ENCODE measurements at regions not wholly inside any gene's neighbourhood (a gene's known extent, or its start where the extent isn't known, plus 50 kb on each side); places are given as distances from the start of the nearest gene placed in this dataset.

DNA sequence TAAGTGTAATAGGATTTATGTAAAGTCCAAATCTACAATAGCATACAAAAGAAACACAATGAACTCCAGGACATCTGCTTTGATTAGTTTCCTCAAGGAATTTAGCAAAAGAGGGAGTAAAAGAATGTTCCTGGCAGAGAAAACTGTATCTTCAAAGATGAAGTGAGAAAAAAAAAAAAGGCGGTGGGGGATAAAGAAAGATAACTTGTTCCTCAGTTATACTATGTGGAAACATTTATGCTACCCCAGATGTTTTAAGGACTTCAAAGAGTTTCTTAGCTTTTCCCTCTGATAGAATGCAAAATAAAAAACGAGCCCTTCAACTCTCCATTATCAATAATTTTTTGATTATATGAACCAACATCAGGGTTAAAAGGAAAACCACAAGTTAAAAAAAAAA is 908.9 kb upstream of the ADGRL2 start:
- TF ChIP-seq, protein P1, sequence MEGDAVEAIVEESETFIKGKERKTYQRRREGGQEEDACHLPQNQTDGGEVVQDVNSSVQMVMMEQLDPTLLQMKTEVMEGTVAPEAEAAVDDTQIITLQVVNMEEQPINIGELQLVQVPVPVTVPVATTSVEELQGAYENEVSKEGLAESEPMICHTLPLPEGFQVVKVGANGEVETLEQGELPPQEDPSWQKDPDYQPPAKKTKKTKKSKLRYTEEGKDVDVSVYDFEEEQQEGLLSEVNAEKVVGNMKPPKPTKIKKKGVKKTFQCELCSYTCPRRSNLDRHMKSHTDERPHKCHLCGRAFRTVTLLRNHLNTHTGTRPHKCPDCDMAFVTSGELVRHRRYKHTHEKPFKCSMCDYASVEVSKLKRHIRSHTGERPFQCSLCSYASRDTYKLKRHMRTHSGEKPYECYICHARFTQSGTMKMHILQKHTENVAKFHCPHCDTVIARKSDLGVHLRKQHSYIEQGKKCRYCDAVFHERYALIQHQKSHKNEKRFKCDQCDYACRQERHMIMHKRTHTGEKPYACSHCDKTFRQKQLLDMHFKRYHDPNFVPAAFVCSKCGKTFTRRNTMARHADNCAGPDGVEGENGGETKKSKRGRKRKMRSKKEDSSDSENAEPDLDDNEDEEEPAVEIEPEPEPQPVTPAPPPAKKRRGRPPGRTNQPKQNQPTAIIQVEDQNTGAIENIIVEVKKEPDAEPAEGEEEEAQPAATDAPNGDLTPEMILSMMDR (IDR thresholded peaks at IDR 0.05; ENCODE audit: insufficient read depth, low read length) = no peak
- TF ChIP-seq POLR2AphosphoS5 (IDR thresholded peaks at IDR 0.05; ENCODE audit: low read depth) (no peak), SPI1 (IDR thresholded peaks at IDR 0.05; ENCODE audit: borderline replicate concordance, low read depth) (no peak), GABPA (IDR thresholded peaks at IDR 0.05; ENCODE audit: low read depth) (no peak)
- TF ChIP-seq, protein P2, sequence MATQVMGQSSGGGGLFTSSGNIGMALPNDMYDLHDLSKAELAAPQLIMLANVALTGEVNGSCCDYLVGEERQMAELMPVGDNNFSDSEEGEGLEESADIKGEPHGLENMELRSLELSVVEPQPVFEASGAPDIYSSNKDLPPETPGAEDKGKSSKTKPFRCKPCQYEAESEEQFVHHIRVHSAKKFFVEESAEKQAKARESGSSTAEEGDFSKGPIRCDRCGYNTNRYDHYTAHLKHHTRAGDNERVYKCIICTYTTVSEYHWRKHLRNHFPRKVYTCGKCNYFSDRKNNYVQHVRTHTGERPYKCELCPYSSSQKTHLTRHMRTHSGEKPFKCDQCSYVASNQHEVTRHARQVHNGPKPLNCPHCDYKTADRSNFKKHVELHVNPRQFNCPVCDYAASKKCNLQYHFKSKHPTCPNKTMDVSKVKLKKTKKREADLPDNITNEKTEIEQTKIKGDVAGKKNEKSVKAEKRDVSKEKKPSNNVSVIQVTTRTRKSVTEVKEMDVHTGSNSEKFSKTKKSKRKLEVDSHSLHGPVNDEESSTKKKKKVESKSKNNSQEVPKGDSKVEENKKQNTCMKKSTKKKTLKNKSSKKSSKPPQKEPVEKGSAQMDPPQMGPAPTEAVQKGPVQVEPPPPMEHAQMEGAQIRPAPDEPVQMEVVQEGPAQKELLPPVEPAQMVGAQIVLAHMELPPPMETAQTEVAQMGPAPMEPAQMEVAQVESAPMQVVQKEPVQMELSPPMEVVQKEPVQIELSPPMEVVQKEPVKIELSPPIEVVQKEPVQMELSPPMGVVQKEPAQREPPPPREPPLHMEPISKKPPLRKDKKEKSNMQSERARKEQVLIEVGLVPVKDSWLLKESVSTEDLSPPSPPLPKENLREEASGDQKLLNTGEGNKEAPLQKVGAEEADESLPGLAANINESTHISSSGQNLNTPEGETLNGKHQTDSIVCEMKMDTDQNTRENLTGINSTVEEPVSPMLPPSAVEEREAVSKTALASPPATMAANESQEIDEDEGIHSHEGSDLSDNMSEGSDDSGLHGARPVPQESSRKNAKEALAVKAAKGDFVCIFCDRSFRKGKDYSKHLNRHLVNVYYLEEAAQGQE (IDR thresholded peaks at IDR 0.05; ENCODE audit: insufficient replicate concordance, low read depth) = no peak
